IMR-90 (cell line): ENCODE measurements at regions not wholly inside any gene's neighbourhood (a gene's known extent, or its start where the extent isn't known, plus 50 kb on each side); places are given as distances from the start of the nearest gene placed in this dataset.

Source experiments
- ATAC-seq: fragments of 200-7000 bp; cut with Tn5 transposase; 2 replicates; pipeline ENCODE4 v1.9.1; 2020; ENCODE audit warnings: low read depth, mild to moderate bottlenecking, moderate library complexity
- BruUV-seq: library from RNA; stranded (reverse); fragments of 400-500 nt; replicated peaks from 2 replicates; lab custom pipeline; 2021; lab: Mats Ljungman, UMichigan
- CTCF ChIA-PET: fragments of 300-600 bp; formaldehyde crosslinking; extraction: SDS; loops from one replicate; lab custom pipeline; 2021; ENCODE audit warnings: antibody characterized with exemption; lab: Yijun Ruan, JAX
- POLR2A ChIA-PET: fragments of 300-600 bp; sonication (Branson Sonifier 250); formaldehyde crosslinking; loops from one replicate; lab custom pipeline; 2022; ENCODE audit warnings: antibody characterized with exemption; ENCODE audit not compliant: unreplicated experiment; lab: Charles Lee
- DNase-seq: peaks from one replicate; pipeline ENCODE4 v3.0.0; 2013
- H2AFZ ChIP-seq: replicated peaks from 2 replicates; pipeline ENCODE3; 2013; ENCODE audit warnings: low read length, mild to moderate bottlenecking; ENCODE audit not compliant: poor library complexity
- H2AK5ac ChIP-seq: 2 replicates; pipeline ENCODE4 v1.6.1; 2013; ENCODE audit warnings: low read depth, low read length, inconsistent platforms
- H2AK9ac ChIP-seq: replicated peaks from 2 replicates; pipeline ENCODE3; 2013; ENCODE audit warnings: mild to moderate bottlenecking, low read depth, low read length, moderate library complexity; ENCODE audit not compliant: poor library complexity
- H2BK120ac ChIP-seq: 2 replicates; pipeline ENCODE4 v1.6.1; 2013; ENCODE audit warnings: low read depth, low read length, inconsistent platforms
- H2BK15ac ChIP-seq: 3 replicates; pipeline ENCODE4 v1.6.1; 2013; ENCODE audit warnings: low read depth, low read length, inconsistent platforms
- H2BK20ac ChIP-seq: 2 replicates; pipeline ENCODE4 v1.6.1; 2013; ENCODE audit warnings: low read depth, mild to moderate bottlenecking, inconsistent platforms, low read length, moderate library complexity
- H2BK5ac ChIP-seq: 2 replicates; pipeline ENCODE4 v1.6.1; 2013; ENCODE audit warnings: mild to moderate bottlenecking, low read depth, low read length, inconsistent platforms; ENCODE audit not compliant: poor library complexity, severe bottlenecking
- H3K14ac ChIP-seq: replicated peaks from 2 replicates; pipeline ENCODE4 v1.6.1; 2013; ENCODE audit warnings: low read depth, low read length, inconsistent platforms
- H3K18ac ChIP-seq: 2 replicates; pipeline ENCODE4 v1.6.1; 2013; ENCODE audit warnings: low read depth, low read length, control low read depth
- H3K23ac ChIP-seq: 2 replicates; pipeline ENCODE4 v1.6.1; 2013; ENCODE audit warnings: low read depth, low read length, inconsistent platforms
- H3K27ac ChIP-seq: 2 replicates; pipeline ENCODE4 v1.5.1; 2013; ENCODE audit warnings: mild to moderate bottlenecking, control low read depth, low read length; ENCODE audit not compliant: insufficient read depth
- H3K27me3 ChIP-seq: 2 replicates; pipeline ENCODE4 v1.6.1; 2013; ENCODE audit warnings: low read length; ENCODE audit not compliant: control insufficient read depth, insufficient read depth
- H3K36me3 ChIP-seq: 2 replicates; pipeline ENCODE4 v1.6.1; 2013; ENCODE audit warnings: low read length, mixed read lengths; ENCODE audit not compliant: control insufficient read depth, insufficient read depth
- H3K4ac ChIP-seq: 2 replicates; pipeline ENCODE4 v1.6.1; 2013; ENCODE audit warnings: low read depth, low read length, inconsistent platforms
- H3K4me1 ChIP-seq: 2 replicates; pipeline ENCODE4 v1.6.1; 2013; ENCODE audit warnings: low read length, mixed read lengths; ENCODE audit not compliant: control insufficient read depth, insufficient read depth
- H3K4me2 ChIP-seq: 2 replicates; pipeline ENCODE4 v1.6.1; 2013; ENCODE audit warnings: low read depth, mild to moderate bottlenecking, control low read depth, low read length, moderate library complexity
- H3K4me3 ChIP-seq: 2 replicates; pipeline ENCODE4 v1.5.1; 2013; ENCODE audit warnings: low read depth, mild to moderate bottlenecking, control low read depth, low read length, moderate library complexity; ENCODE audit not compliant: insufficient read depth
- H3K56ac ChIP-seq: 2 replicates; pipeline ENCODE4 v1.6.1; 2013; ENCODE audit warnings: low read length, inconsistent platforms; ENCODE audit not compliant: insufficient read depth; ENCODE audit errors: extremely low read depth
- H3K79me1 ChIP-seq, 2 experiments: 2 replicates each; pipeline ENCODE4 v1.6.1; 2013; ENCODE audit warnings: low read length in 2 of 2, inconsistent platforms in 1 of 2, low read depth in 1 of 2
- H3K9ac ChIP-seq: 2 replicates; pipeline ENCODE4 v1.6.1; 2013; ENCODE audit warnings: low read depth, low read length, control low read depth
- H3K9me1 ChIP-seq: 2 replicates; pipeline ENCODE4 v1.6.1; 2013; ENCODE audit warnings: low read length, inconsistent platforms; ENCODE audit not compliant: insufficient read depth
- H3K9me3 ChIP-seq: 2 replicates; pipeline ENCODE4 v1.6.1; 2013; ENCODE audit warnings: low read length; ENCODE audit not compliant: control insufficient read depth, insufficient read depth
- H4K20me1 ChIP-seq: 2 replicates; pipeline ENCODE4 v1.6.1; 2013; ENCODE audit warnings: low read length, inconsistent platforms; ENCODE audit not compliant: insufficient read depth
- H4K5ac ChIP-seq: 2 replicates; pipeline ENCODE4 v1.6.1; 2013; ENCODE audit warnings: mild to moderate bottlenecking, low read depth, low read length, control low read depth
- H4K8ac ChIP-seq, 2 experiments: 2 replicates each; pipeline ENCODE4 v1.6.1; 2013; ENCODE audit warnings: low read depth in 2 of 2, low read length in 2 of 2, control low read depth in 1 of 2, inconsistent platforms in 1 of 2
- H4K91ac ChIP-seq: 2 replicates; pipeline ENCODE4 v1.6.1; 2013; ENCODE audit warnings: low read depth, low read length, inconsistent platforms; ENCODE audit not compliant: insufficient read depth
- BHLHE40 ChIP-seq: fragments of 150-350 bp; IDR thresholded peaks from 2 replicates; pipeline ENCODE4 v1.6.1; 2016; ENCODE audit warnings: mild to moderate bottlenecking, low read depth, low read length
- CEBPB ChIP-seq: IDR thresholded peaks from 2 replicates; pipeline ENCODE4 v1.6.1; 2012; ENCODE audit warnings: low read depth, low read length, improper control_type of control experiment
- MAZ ChIP-seq: IDR thresholded peaks from 2 replicates; pipeline ENCODE4 v1.6.1; 2012; ENCODE audit warnings: low read depth, mild to moderate bottlenecking, low read length, improper control_type of control experiment, moderate library complexity, borderline replicate concordance
- NFE2L2 ChIP-seq: fragments of 150-350 bp; IDR thresholded peaks from 2 replicates; pipeline ENCODE4 v1.6.1; 2016; ENCODE audit warnings: low read depth, mild to moderate bottlenecking, low read length
- POLR2A ChIP-seq: IDR thresholded peaks from 2 replicates; pipeline ENCODE4 v1.6.1; 2012; ENCODE audit warnings: mild to moderate bottlenecking, low read depth, low read length
- WGBS, 2 experiments: methylation state at CpG; one replicate each; pipeline versions ENCODE4 v1.1.5 to v1.1.7; 2013; ENCODE audit warnings: missing lambda C conversion rate in 2 of 2; ENCODE audit not compliant: insufficient read length in 1 of 2; ENCODE audit errors: extremely low coverage in 2 of 2; 5-methylcytosine and 5-hydroxymethylcytosine counted together
- dilution Hi-C: fragments of 300-500 bp; cut with HindIII; formaldehyde crosslinking; loops from one replicate; pipeline ENCODE4 v1.14.3; 2018; ENCODE audit warnings: low sequenced_read_pairs; ENCODE audit not compliant: unreplicated experiment
- in situ Hi-C: fragments of 300-500 bp; cut with MboI; formaldehyde crosslinking; loops from 3 replicates; pipeline ENCODE4 v1.14.3; 2019; ENCODE audit warnings: low sequenced_read_pairs, inconsistent platforms, mixed read lengths
- intact Hi-C: fragments of 100-400 bp; cut with micrococcal nuclease; formaldehyde crosslinking; loops from 2 replicates; pipeline ENCODE4 v1.10.0; 2022
- TF ChIP-seq, protein P1 (sequence below): conservative IDR thresholded peaks from 2 replicates; pipeline ENCODE4 v1.5.1; 2012; ENCODE audit warnings: mild to moderate bottlenecking, low read depth, low read length, improper control_type of control experiment
- TF ChIP-seq, protein P2 (sequence below): fragments of 150-350 bp; IDR thresholded peaks from 2 replicates; pipeline ENCODE4 v1.6.1; 2017; ENCODE audit warnings: mild to moderate bottlenecking, antibody characterized with exemption, low read length, low read depth

- H2BK5ac ChIP-seq: no peak overlapping the region
- no peaks in the 10 kb centered on the region for H3K79me1 ChIP-seq
- H3K14ac ChIP-seq: no peak overlapping the region
- no TSS peak for BruUV-seq
- H2AK9ac ChIP-seq: no peak overlapping the region
- H3K9me3 ChIP-seq: peaks cover 3% of the 10 kb centered on the region; the same call in 1 of the 2 replicates
- H3K4me2 ChIP-seq: no peak overlapping the region
- in situ Hi-C loops: no loop called here
- H2BK15ac ChIP-seq: no peak overlapping the region
- DNase-seq (no peak), ATAC-seq (no peak)
- no peak overlapping the region for H4K5ac ChIP-seq
- H4K20me1 ChIP-seq: no peaks in the 10 kb centered on the region
- H2AFZ ChIP-seq: no peak overlapping the region
- no peak overlapping the region for H3K56ac ChIP-seq
- H3K4ac ChIP-seq: no peak overlapping the region
- no peak overlapping the region for H3K4me3 ChIP-seq
- no CpG with 5 or more reads among the region's 2 CpGs for WGBS, 2 experiments
- H3K9me1 ChIP-seq: no peaks in the 10 kb centered on the region
- no peaks in the 10 kb centered on the region for H3K36me3 ChIP-seq
- CTCF ChIA-PET: no interaction called here
- TF ChIP-seq, protein P1, sequence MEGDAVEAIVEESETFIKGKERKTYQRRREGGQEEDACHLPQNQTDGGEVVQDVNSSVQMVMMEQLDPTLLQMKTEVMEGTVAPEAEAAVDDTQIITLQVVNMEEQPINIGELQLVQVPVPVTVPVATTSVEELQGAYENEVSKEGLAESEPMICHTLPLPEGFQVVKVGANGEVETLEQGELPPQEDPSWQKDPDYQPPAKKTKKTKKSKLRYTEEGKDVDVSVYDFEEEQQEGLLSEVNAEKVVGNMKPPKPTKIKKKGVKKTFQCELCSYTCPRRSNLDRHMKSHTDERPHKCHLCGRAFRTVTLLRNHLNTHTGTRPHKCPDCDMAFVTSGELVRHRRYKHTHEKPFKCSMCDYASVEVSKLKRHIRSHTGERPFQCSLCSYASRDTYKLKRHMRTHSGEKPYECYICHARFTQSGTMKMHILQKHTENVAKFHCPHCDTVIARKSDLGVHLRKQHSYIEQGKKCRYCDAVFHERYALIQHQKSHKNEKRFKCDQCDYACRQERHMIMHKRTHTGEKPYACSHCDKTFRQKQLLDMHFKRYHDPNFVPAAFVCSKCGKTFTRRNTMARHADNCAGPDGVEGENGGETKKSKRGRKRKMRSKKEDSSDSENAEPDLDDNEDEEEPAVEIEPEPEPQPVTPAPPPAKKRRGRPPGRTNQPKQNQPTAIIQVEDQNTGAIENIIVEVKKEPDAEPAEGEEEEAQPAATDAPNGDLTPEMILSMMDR: no peak
- TF ChIP-seq, protein P2, sequence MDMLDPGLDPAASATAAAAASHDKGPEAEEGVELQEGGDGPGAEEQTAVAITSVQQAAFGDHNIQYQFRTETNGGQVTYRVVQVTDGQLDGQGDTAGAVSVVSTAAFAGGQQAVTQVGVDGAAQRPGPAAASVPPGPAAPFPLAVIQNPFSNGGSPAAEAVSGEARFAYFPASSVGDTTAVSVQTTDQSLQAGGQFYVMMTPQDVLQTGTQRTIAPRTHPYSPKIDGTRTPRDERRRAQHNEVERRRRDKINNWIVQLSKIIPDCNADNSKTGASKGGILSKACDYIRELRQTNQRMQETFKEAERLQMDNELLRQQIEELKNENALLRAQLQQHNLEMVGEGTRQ: no peak
- TF ChIP-seq BHLHE40 (no peak), CEBPB (no peak), NFE2L2 (no peak), POLR2A (no peak), MAZ (no peak)
- H2BK120ac ChIP-seq: no peak overlapping the region
- no peak overlapping the region for H2BK20ac ChIP-seq
- intact Hi-C loops: no loop called here
- no peak overlapping the region for H4K91ac ChIP-seq
- no peak overlapping the region for H3K9ac ChIP-seq
- H3K27me3 ChIP-seq: no peaks in the 10 kb centered on the region
- no peak overlapping the region for H3K23ac ChIP-seq
- no peak overlapping the region for H3K27ac ChIP-seq
- dilution Hi-C loops: no loop called here
- no peak overlapping the region for H3K18ac ChIP-seq
- no peak overlapping the region for H2AK5ac ChIP-seq
- no peaks in the 10 kb centered on the region for H3K4me1 ChIP-seq
- POLR2A ChIA-PET: no interaction called here
- no peak overlapping the region for H4K8ac ChIP-seq
Observed at GRCh38 chr11:43172477-43172876, 139.3 kb upstream of the API5 start.
